ENCODE measurements at regions not wholly inside any gene's neighbourhood (a gene's known extent, or its start where the extent isn't known, plus 50 kb on each side); places are given as distances from the start of the nearest gene placed in this dataset.

DNA sequence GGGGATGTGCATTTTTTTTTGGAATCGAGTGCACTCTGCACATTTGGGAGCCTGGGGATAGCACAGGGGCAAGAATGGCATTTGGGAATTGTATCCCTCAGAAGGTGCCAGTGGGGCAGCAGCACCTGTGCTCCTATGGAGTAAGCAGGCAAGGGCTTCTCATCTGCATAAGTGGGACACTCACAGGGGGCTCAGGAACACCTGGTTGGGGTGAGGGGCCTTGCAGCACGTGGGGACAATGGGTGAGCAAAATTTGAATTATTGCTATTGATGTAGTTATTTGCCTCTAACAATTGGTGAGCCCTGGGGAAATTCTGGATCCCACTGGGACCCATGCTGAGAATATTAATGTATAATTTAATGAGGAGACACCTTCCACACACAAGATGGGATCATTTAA is 274.2 kb downstream of the TTC6 start:
- TF ChIP-seq NR2C2 (CRISPR knock-in tag; IDR thresholded peaks at IDR 0.05) (no peak), FOXJ3 (CRISPR knock-in tag; IDR thresholded peaks at IDR 0.05; ENCODE audit: borderline replicate concordance) (no peak), ELF4 (CRISPR knock-in tag; IDR thresholded peaks at IDR 0.05; ENCODE audit: low read depth) (no peak), NFYB (CRISPR knock-in tag; conservative IDR thresholded peaks at IDR 0.05; ENCODE audit: low read depth) (no peak), ZNF121 (CRISPR knock-in tag; IDR thresholded peaks at IDR 0.05) (no peak), ZNF232 (CRISPR knock-in tag; IDR thresholded peaks at IDR 0.05) (no peak)
- TF ChIP-seq, protein P1, sequence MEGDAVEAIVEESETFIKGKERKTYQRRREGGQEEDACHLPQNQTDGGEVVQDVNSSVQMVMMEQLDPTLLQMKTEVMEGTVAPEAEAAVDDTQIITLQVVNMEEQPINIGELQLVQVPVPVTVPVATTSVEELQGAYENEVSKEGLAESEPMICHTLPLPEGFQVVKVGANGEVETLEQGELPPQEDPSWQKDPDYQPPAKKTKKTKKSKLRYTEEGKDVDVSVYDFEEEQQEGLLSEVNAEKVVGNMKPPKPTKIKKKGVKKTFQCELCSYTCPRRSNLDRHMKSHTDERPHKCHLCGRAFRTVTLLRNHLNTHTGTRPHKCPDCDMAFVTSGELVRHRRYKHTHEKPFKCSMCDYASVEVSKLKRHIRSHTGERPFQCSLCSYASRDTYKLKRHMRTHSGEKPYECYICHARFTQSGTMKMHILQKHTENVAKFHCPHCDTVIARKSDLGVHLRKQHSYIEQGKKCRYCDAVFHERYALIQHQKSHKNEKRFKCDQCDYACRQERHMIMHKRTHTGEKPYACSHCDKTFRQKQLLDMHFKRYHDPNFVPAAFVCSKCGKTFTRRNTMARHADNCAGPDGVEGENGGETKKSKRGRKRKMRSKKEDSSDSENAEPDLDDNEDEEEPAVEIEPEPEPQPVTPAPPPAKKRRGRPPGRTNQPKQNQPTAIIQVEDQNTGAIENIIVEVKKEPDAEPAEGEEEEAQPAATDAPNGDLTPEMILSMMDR (IDR thresholded peaks at IDR 0.05), result no peak
- TF ChIP-seq, protein P2, sequence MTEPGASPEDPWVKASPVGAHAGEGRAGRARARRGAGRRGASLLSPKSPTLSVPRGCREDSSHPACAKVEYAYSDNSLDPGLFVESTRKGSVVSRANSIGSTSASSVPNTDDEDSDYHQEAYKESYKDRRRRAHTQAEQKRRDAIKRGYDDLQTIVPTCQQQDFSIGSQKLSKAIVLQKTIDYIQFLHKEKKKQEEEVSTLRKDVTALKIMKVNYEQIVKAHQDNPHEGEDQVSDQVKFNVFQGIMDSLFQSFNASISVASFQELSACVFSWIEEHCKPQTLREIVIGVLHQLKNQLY (CRISPR knock-in tag; IDR thresholded peaks at IDR 0.05), result no peak

Data from WTC11 (cell line).